ENCODE measurements at regions not wholly inside any gene's neighbourhood (a gene's known extent, or its start where the extent isn't known, plus 50 kb on each side); places are given as distances from the start of the nearest gene placed in this dataset.
A peak's percentile ranks its signal among the peaks of the same experiment; 100 is the strongest.

GRCh38 chr3:150068440-150069153, 97.9 kb upstream of the PFN2 start:
- DNase-seq (ENCODE audit: low spot score), result no peak

GRCh38 chr3:150067561-150067960, 96.9 kb upstream of the PFN2 start:
- no peak for DNase-seq (ENCODE audit: low spot score)

GRCh38 chr3:150064971-150065370, 94.3 kb upstream of the PFN2 start:
- no peak for DNase-seq (ENCODE audit: low spot score)

GRCh38 chr3:150063237-150063636, 92.5 kb upstream of the PFN2 start:
- no peak for DNase-seq (ENCODE audit: low spot score)

- peak; percentile 41 for DNase-seq (ENCODE audit: low spot score)
These were observed 91.8 kb upstream of the PFN2 start for GRCh38 chr3:150062492-150062891.

GRCh38 chr3:150061288-150062024, 90.8 kb upstream of the PFN2 start:
- DNase-seq (ENCODE audit: low spot score), result no peak

- peak; percentile 64 for DNase-seq (ENCODE audit: low spot score)
These were observed 89.0 kb upstream of the PFN2 start for GRCh38 chr3:150059729-150060128.

GRCh38 chr3:150059241-150059640, 88.5 kb upstream of the PFN2 start:
- DNase-seq (ENCODE audit: low spot score), result no peak

GRCh38 chr3:150057227-150057626, 86.5 kb upstream of the PFN2 start:
- no peak for DNase-seq (ENCODE audit: low spot score)

- DNase-seq (ENCODE audit: low spot score), result no peak
These were observed 84.6 kb upstream of the PFN2 start for GRCh38 chr3:150055332-150055731.

GRCh38 chr3:150054635-150055034, 83.9 kb upstream of the PFN2 start:
- DNase-seq (ENCODE audit: low spot score), result no peak

GRCh38 chr3:150050510-150050909, 79.8 kb upstream of the PFN2 start:
- no peak for DNase-seq (ENCODE audit: low spot score)

- no peak for DNase-seq (ENCODE audit: low spot score)
These were observed 78.6 kb upstream of the PFN2 start for GRCh38 chr3:150049317-150049716.

GRCh38 chr3:150041877-150042276, 71.2 kb upstream of the PFN2 start:
- no peak for DNase-seq (ENCODE audit: low spot score)

- DNase-seq (ENCODE audit: low spot score), result no peak
These were observed 69.4 kb upstream of the PFN2 start for GRCh38 chr3:150040097-150040496.

- no peak for DNase-seq (ENCODE audit: low spot score)
These were observed 68.1 kb upstream of the PFN2 start for GRCh38 chr3:150038830-150039229.

- DNase-seq (ENCODE audit: low spot score), result no peak
These were observed 66.1 kb upstream of the PFN2 start for GRCh38 chr3:150036780-150037179.

- DNase-seq (ENCODE audit: low spot score), result no peak
These were observed 65.4 kb upstream of the PFN2 start for GRCh38 chr3:150035910-150036612.

- DNase-seq (ENCODE audit: low spot score), result no peak
These were observed 64.6 kb upstream of the PFN2 start for GRCh38 chr3:150035301-150035779.

- no peak for DNase-seq (ENCODE audit: low spot score)
These were observed 63.0 kb upstream of the PFN2 start for GRCh38 chr3:150033721-150034120.

- DNase-seq (ENCODE audit: low spot score), result no peak
These were observed 60.1 kb upstream of the PFN2 start for GRCh38 chr3:150030841-150031240.

- no peak for DNase-seq (ENCODE audit: low spot score)
These were observed 52.5 kb upstream of the PFN2 start for GRCh38 chr3:150023239-150023636.
